Keratinocyte (primary cell): ENCODE measurements at regions not wholly inside any gene's neighbourhood (a gene's known extent, or its start where the extent isn't known, plus 50 kb on each side); places are given as distances from the start of the nearest gene placed in this dataset.

Source experiments
- DNase-seq: peaks from one replicate; pipeline ENCODE4 v3.0.0-alpha.2; 2011; ENCODE audit warnings: low read depth, missing footprints, low spot score
- FAIRE-seq: peaks from 2 replicates; lab custom pipeline; 2011; peaks lifted over from hg19 to GRCh38; lab: Jason Lieb, UNC
- H2AFZ ChIP-seq: 2 replicates; pipeline ENCODE4 v1.6.0; 2012; ENCODE audit warnings: low read length, control low read depth, inconsistent platforms; ENCODE audit not compliant: control insufficient read depth
- H3K27ac ChIP-seq: 2 replicates; pipeline ENCODE4 v1.5.1; 2011; ENCODE audit warnings: low read length; ENCODE audit not compliant: control insufficient read depth, insufficient read depth
- H3K27me3 ChIP-seq: 3 replicates; pipeline ENCODE4 v1.6.0; 2011; ENCODE audit warnings: low read length; ENCODE audit not compliant: control insufficient read depth, insufficient read depth; ENCODE audit errors: extremely low read depth
- H3K36me3 ChIP-seq, 2 experiments: 2 replicates in 1 of 2; 3 replicates in 1 of 2; pipeline ENCODE4 v1.5.1; 2011; ENCODE audit warnings: low read length in 2 of 2, mild to moderate bottlenecking in 1 of 2; ENCODE audit not compliant: control insufficient read depth in 2 of 2, insufficient read depth in 2 of 2; ENCODE audit errors: extremely low read depth in 1 of 2
- H3K4me1 ChIP-seq: 3 replicates; pipeline ENCODE4 v1.5.1; 2011; ENCODE audit warnings: low read length; ENCODE audit not compliant: control insufficient read depth, insufficient read depth; ENCODE audit errors: extremely low read depth
- H3K4me2 ChIP-seq: 3 replicates; pipeline ENCODE4 v1.6.0; 2011; ENCODE audit warnings: low read depth, low read length; ENCODE audit not compliant: control insufficient read depth, insufficient read depth; ENCODE audit errors: extremely low read depth
- H3K4me3 ChIP-seq, 3 experiments: fragments of 200-600 bp in 1 of 3; sonication (generic) in 1 of 3; 2 replicates in 2 of 3; 3 replicates in 1 of 3; pipeline ENCODE4 v1.5.1; 2011 to 2016; ENCODE audit warnings: low read length in 3 of 3, mild to moderate bottlenecking in 3 of 3, control low read depth in 2 of 3, inconsistent platforms in 1 of 3, low read depth in 1 of 3, mixed read lengths in 1 of 3, mixed run types in 1 of 3, moderate library complexity in 1 of 3; ENCODE audit not compliant: control insufficient read depth in 2 of 3, insufficient read depth in 2 of 3; ENCODE audit errors: extremely low read depth in 1 of 3
- H3K79me2 ChIP-seq: 2 replicates; pipeline ENCODE4 v1.6.0; 2012; ENCODE audit warnings: low read length; ENCODE audit not compliant: control insufficient read depth, insufficient read depth
- H3K9ac ChIP-seq: 3 replicates; pipeline ENCODE4 v1.6.0; 2011; ENCODE audit warnings: low read length; ENCODE audit not compliant: control insufficient read depth, insufficient read depth; ENCODE audit errors: extremely low read depth
- H3K9me1 ChIP-seq: 3 replicates; pipeline ENCODE4 v1.6.0; 2011; ENCODE audit warnings: low read length; ENCODE audit not compliant: control insufficient read depth, insufficient read depth; ENCODE audit errors: extremely low read depth
- H3K9me3 ChIP-seq: 2 replicates; pipeline ENCODE4 v1.5.1; 2012; ENCODE audit warnings: low read depth, low read length; ENCODE audit not compliant: control insufficient read depth
- H4K20me1 ChIP-seq: 3 replicates; pipeline ENCODE4 v1.6.0; 2011; ENCODE audit warnings: low read length; ENCODE audit not compliant: control insufficient read depth, insufficient read depth; ENCODE audit errors: extremely low read depth
- EZH2 ChIP-seq: IDR thresholded peaks from one replicate; pipeline ENCODE4 v1.6.1; 2012; ENCODE audit warnings: inconsistent platforms, mild to moderate bottlenecking, low read length, moderate library complexity
- dilution Hi-C: fragments of 300-500 bp; cut with MboI; formaldehyde crosslinking; loops from one replicate; pipeline ENCODE4 v1.7.0; 2020; ENCODE audit warnings: low sequenced_read_pairs; ENCODE audit not compliant: extremely low pct_ligation_motif_present
- TF ChIP-seq, protein P1 (sequence below), 3 experiments: IDR thresholded peaks in 1 of 3; conservative IDR thresholded peaks in 1 of 3; optimal IDR thresholded peaks in 1 of 3; 2 replicates in 2 of 3; 3 replicates in 1 of 3; pipeline versions ENCODE3 to v1.5.1; 2011; ENCODE audit warnings: low read length in 3 of 3, mild to moderate bottlenecking in 3 of 3, moderate library complexity in 2 of 3, control low read depth in 1 of 3, inconsistent platforms in 1 of 3; ENCODE audit not compliant: insufficient read depth in 2 of 3; ENCODE audit errors: extremely low read depth in 1 of 3

DNA sequence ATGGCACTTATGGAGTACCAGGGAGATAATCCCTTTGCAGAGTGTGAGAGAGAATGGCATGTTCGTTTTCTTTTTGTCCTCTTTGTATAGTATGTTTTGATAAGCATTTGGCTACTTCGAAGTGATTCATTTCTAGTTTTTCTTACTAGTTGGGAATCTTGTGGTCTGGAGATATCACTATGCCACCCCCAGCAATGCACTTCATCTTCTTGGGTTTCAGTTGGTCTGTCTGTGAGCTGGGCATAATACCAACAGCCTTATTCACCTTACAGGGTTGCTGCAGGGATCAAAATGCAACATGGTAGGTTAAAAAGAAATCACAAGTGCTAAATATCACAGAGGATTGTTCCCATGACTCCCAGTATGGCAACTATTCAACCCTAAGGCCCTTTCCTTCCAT is 387.8 kb upstream of the CADM1 start:
- Histone ChIP-seq H3K27ac (no peak overlapping the region), H3K27me3 (no peaks in the 10 kb centered on the region), H3K9me3 (no peaks in the 10 kb centered on the region), H3K9me1 (no peaks in the 10 kb centered on the region), H3K4me3 (no peak overlapping the region), H3K9ac (no peak overlapping the region), H3K79me2 (no peaks in the 10 kb centered on the region), H2AFZ (no peak overlapping the region), H4K20me1 (no peaks in the 10 kb centered on the region), H3K4me2 (no peak overlapping the region), H3K4me1 (no peaks in the 10 kb centered on the region), H3K36me3 (no peaks in the 10 kb centered on the region)
- dilution Hi-C loops: no loop called here
- no peak for TF ChIP-seq EZH2
- TF ChIP-seq, protein P1, sequence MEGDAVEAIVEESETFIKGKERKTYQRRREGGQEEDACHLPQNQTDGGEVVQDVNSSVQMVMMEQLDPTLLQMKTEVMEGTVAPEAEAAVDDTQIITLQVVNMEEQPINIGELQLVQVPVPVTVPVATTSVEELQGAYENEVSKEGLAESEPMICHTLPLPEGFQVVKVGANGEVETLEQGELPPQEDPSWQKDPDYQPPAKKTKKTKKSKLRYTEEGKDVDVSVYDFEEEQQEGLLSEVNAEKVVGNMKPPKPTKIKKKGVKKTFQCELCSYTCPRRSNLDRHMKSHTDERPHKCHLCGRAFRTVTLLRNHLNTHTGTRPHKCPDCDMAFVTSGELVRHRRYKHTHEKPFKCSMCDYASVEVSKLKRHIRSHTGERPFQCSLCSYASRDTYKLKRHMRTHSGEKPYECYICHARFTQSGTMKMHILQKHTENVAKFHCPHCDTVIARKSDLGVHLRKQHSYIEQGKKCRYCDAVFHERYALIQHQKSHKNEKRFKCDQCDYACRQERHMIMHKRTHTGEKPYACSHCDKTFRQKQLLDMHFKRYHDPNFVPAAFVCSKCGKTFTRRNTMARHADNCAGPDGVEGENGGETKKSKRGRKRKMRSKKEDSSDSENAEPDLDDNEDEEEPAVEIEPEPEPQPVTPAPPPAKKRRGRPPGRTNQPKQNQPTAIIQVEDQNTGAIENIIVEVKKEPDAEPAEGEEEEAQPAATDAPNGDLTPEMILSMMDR (optimal IDR thresholded peaks at IDR 0.05 in 1 of 3, IDR thresholded peaks at IDR 0.05 in 1 of 3, conservative IDR thresholded peaks at IDR 0.05 in 1 of 3; ENCODE audit: extremely low read depth in 1 of 3, insufficient read depth in 2 of 3, low read length in 3 of 3): no peak
- DNase-seq: no peak
- no peak for FAIRE-seq

DNA sequence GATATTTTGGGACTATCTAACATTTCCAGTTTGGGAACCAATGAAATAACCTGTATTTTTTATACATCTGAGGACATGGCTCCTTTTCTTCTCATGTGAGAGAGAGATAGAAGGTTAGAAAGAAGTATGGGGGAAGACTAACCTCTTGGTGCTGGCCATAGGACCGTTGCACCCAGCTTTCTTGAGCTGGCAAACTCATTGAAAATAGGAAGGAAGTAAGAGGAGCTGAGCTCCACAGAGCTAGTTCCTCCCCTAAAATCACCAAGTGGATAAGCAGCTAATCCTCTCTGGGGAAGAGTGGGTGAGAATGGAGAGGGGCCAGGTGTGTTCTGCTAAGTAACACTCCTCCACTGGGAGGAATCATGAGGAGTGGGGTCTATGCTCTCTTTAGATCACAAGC is 387.4 kb upstream of the CADM1 start:
- DNase-seq: no peak
- H2AFZ ChIP-seq: no peak overlapping the region
- FAIRE-seq: no peak
- H3K4me2 ChIP-seq: no peak overlapping the region
- no peaks in the 10 kb centered on the region for H3K79me2 ChIP-seq
- dilution Hi-C loops: no loop called here
- no peaks in the 10 kb centered on the region for H4K20me1 ChIP-seq
- no peak overlapping the region for H3K27ac ChIP-seq
- no peak overlapping the region for H3K4me3 ChIP-seq
- no peak for TF ChIP-seq EZH2
- TF ChIP-seq, protein P1 (optimal IDR thresholded peaks at IDR 0.05 in 1 of 3, IDR thresholded peaks at IDR 0.05 in 1 of 3, conservative IDR thresholded peaks at IDR 0.05 in 1 of 3; ENCODE audit: extremely low read depth in 1 of 3, insufficient read depth in 2 of 3, low read length in 3 of 3): no peak
- H3K4me1 ChIP-seq: no peaks in the 10 kb centered on the region
- no peaks in the 10 kb centered on the region for H3K9me3 ChIP-seq
- no peaks in the 10 kb centered on the region for H3K36me3 ChIP-seq
- H3K27me3 ChIP-seq: no peaks in the 10 kb centered on the region
- H3K9me1 ChIP-seq: no peaks in the 10 kb centered on the region
- H3K9ac ChIP-seq: no peak overlapping the region
